T47D (cell line): ENCODE measurements at regions not wholly inside any gene's neighbourhood (a gene's known extent, or its start where the extent isn't known, plus 50 kb on each side); places are given as distances from the start of the nearest gene placed in this dataset.

Source experiments
- DNase-seq, 2 experiments: peaks; one replicate each; pipeline versions ENCODE4 v3.0.0 to v3.0.0-alpha.2; 2011 to 2012; ENCODE audit warnings: low read depth in 1 of 2, low spot score in 1 of 2
- JUND ChIP-seq: IDR thresholded peaks from 2 replicates; pipeline ENCODE4 v1.6.1; 2012; ENCODE audit warnings: low read depth
- in situ Hi-C: cut with HindIII; loops from 2 replicates; pipeline ENCODE4 v1.10.0; 2016; ENCODE audit warnings: low sequenced_read_pairs, low pct_unique_long_range_greater_than_20kb

DNA sequence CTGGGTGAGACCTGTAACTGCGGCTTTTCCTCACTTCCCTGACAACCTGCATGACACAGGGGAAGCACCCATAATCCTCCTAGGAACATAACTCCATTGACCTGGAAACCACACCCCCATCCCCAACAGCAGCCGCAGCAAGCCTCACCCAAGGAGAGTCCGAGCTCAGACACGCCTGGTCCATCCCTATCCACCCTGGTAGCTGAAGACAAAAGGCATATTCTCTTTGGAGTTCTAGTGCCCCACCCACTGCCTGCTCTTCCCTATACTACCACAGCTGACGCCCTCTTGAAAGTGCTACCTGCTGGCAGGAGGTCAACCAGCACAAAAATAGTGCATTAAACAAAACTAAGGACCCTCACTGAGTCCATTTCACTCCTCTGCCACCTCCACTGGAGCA lies 1080.9 kb upstream of the IGFBP7 start:
- in situ Hi-C loops = no loop called here
- no peak for DNase-seq
- no peak for TF ChIP-seq JUND

DNA sequence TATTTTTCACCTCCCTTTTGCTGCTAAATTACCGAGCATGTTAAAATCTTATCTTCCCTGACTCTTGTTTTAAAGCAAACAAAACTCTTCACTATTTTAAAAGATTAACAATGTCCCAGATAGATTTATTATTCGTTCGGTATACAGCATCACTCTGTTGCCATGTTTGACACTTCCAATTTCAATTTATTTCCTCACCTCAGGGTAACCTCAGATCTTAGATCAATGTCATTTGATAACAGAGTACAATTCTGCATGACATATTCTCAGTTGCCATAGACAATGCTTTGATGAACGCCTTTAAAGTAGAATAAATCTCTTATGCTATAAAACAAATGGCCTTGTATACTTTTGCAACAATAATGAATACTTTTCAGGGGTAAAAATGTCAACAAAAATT lies 1078.1 kb upstream of the IGFBP7 start:
- no peak for TF ChIP-seq JUND
- in situ Hi-C loops = no loop called here
- DNase-seq = no peak

DNA sequence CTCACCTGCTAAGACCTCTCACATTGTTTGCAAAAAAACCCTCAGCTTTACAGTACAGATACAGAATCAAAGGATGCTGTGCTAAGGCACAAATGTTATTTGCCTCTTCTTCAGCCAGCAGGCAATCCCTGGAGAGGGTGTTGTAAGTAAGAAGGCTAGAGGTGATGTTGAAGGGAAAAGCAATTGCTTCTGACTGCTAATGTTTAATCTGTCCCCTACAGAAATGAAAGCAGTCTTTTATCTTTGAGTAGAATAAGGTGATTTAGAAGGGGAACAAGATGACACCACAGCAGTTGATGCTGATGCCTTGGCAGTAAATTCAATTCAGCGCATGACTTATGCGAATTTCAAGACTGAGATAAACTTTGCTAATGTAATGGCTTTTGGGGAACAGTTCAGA lies 1064.8 kb upstream of the IGFBP7 start:
- in situ Hi-C loops = no loop called here
- no peak for TF ChIP-seq JUND
- no peak for DNase-seq

DNA sequence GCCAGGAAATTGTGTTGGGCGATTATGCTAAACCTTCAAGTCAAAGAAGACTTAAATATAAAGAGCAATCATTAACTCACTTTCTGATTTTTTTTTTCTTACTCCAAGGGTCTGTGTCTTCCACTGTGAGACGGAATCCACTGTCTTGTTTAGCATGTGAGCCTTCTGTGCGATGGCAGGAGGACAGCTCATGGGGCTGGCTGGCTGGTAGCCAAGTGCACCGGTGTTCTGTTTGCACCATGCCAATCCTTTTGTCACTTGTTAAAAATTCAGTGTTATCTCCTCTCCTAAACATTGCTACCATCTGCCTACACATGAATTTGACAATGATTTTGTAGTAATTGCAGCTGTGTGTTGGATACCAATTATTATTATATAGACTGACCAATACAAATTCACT lies 1056.3 kb upstream of the IGFBP7 start:
- DNase-seq = no peak
- no peak for TF ChIP-seq JUND
- in situ Hi-C loops = no loop called here

DNA sequence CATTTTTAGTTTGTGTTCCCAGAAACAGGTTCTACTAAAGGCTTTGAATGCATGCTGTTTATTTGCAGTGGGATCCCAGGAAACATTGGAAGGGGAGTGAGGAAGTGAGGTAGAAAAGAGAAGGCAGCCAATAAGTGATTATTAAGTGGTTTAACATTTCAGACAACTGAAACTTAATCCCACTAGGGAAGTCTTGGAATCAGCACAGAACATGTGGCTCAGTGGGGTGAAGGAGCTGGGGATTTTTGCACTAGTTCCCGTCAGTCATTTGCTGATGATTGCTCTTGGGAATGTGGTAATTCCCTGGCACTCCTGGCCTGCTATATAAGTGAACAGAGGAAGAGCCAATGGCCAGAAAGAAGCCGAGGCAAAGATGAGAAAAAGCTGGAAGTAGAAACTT lies 1053.0 kb upstream of the IGFBP7 start:
- TF ChIP-seq JUND = no peak
- in situ Hi-C loops = no loop called here
- peak in 1 of 2 experiments; percentile 16 for DNase-seq

DNA sequence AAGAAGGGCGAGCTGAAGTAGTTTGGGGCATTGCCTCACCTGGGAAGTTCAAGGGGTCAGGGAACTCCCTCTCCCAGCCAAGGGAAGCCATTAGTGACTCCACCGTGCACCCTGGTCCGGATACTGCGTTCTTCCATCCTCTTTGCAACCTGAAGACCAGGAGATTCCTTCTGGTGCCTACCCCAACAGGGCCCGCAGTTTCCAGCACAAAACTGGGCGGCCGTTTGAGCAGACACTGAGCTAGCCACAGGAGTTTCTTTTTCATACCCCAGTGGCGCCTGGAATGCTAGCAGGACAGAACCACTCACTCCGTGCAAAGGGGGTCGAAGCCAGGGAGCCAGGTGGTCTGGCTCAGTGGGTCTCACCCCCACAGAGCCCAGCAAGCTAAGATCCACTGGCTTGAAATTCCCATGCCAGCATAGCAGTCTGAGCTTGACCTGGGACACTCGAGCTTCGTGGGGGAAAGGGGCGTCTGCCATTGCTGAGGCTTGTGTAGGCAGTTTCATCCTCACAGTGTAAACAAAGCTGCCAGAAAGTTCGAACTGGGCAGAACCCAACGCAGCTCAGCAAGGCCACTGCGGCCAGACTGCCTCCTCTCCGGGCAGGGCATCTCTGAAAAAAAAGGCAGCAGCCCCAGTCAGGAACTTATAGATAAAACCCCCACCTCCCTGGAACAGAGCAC lies 1039.4 kb upstream of the IGFBP7 start:
- TF ChIP-seq JUND = no peak
- in situ Hi-C loops = no loop called here
- no peak for DNase-seq

DNA sequence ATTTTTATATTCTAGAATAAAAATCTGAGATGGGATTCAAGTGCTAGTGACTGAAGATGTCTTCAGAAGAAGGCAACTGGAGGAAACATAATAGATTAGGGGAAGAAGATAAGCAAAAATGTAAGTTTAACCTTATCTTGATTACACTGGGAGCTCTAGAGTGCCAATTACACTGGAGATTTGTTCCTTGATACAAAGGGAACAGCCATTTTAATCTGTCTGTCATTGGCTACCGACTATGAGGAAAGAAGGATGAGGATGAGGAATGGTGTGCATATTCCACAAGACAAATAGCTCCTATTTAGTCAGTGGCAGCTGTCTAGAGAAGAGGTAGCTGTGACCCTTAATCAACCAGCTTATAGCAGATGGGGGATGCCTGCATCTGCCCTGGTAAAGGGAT lies 1034.5 kb upstream of the IGFBP7 start:
- in situ Hi-C loops = no loop called here
- no peak for DNase-seq
- no peak for TF ChIP-seq JUND

DNA sequence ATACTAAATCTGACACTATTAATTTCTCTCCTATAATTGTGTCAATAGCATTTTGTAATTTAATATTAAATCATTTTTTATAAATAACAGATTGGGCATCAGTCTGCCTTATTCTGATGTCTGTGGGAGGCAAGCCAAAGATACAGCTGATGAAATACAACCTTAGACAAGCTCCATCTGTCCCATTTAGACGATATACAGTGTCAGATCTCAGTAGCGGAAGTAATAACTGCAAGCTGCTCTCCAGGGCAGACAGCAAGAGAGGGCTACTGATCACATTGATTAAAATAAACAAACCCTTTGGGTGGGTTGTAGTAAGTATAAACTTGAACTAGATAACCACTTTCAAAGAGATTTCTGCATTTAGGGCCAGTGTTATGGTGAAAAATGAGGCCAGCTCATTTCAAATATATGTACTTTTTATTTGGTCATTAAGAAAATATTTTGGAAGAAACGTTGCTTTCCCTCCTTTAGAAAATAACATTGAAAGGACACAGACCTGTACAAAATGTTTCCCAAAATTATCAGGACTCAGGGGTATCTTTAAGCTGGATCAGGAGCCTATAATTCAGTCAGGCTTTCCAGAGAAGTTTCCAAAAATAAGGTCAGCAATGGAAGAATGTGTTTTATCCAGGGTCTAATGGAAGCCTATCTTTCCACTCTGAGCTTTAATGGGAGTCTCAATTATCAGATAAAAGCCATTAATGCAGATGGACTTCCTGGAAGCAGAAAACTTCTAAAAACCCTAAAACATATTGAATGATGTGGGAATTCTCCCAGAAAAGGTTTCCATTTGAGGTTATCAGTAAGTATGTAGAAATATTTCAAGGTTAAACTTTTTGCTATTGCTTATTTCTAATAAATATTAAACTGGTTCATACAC lies 1028.8 kb upstream of the IGFBP7 start:
- no peak for DNase-seq
- no peak for TF ChIP-seq JUND
- in situ Hi-C loops = no loop called here

DNA sequence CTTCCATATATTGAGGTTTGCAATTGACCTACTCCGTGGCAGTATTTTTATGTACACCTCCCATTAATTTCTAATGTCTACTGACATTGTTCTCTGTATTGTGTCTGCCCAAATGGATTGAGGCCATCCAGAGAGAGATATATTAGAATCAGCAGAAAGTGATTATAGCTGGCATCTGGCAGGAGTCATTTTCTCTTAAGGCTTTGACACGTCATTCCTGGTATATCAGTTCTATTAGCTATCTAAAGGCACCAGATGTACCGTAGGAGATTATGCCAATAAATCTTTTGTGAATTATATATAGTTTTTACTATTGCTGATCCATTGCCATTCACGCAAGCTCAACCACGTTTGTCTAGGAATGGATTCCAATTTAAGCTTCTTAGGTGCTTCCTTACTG lies 1026.4 kb upstream of the IGFBP7 start:
- no peak for TF ChIP-seq JUND
- DNase-seq = no peak
- in situ Hi-C loops = no loop called here

DNA sequence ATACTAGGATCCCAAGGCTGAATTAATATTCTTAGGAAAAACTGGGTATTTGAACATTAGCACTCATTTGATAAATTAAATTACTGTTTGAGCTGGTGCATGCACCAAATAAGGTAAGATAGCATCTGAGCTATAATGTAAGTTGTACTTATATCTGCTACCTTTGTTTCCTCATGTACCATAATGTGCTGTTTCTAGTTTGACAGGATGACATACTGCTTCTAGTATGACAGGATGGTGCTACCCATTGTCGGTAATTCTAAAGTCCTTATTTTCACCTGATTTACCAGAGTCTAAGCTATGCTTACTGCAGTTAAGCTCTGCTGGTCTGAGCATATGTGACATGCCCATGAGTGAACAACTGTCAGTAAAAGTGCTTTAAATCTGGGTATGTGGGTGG lies 1017.5 kb upstream of the IGFBP7 start:
- TF ChIP-seq JUND = no peak
- in situ Hi-C loops = no loop called here
- no peak for DNase-seq

DNA sequence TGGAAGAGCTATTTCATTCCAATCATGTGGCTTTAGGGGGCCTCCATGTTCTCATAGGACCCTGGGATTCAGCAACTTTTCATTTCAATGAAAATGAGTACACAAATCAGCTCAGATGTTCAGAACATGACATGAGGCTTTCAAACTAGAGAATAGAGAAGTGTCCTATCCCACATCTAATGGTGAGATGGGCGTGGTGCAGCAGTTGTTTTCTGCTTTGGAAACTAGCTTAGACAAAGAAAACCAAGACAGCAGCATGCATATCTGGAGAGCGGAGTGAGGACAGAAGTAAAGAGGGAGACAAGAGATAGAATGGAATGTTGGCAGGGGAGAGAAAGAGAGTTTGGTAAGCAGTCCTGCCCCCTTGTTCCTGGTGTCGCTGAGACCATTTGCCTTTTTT lies 1009.1 kb upstream of the IGFBP7 start:
- in situ Hi-C loops = no loop called here
- no peak for TF ChIP-seq JUND
- no peak for DNase-seq

DNA sequence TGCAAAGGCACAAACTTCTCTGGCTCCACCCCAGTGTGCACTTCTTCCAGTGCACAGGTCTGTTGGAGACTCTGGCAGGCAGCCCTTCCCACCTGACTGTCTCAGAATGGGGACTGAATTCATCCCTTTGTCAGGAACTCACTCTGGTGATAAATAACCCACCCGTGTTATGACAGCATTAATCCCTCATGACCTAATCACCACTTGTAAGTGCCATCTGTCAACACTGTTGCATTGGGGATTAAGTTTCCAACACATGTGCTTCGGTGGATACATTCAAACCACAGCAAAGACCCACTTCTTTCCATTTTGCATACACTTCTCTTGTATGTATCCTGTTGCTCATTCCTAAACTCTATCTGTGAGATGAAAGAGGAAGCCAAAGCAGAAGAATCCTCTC lies 1002.9 kb upstream of the IGFBP7 start:
- TF ChIP-seq JUND = no peak
- no peak for DNase-seq
- in situ Hi-C loops = no loop called here

DNA sequence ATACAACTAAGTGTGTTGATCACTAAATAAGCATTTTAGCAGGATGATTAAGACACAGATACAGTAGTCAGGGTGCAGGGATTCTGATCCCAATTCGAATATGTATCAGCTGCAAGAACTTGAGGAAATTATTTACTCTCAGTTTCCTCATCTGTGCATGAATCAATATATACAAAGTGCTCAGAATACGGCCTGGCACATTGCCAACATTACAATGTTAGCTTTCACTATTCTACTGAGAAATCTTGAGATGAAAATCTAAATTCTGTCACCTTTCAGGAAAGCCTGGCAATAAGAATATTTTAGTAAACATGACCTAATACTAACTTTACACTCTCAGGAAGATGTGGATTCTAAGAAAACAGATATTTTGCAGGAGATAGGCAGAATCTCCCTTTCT lies 1001.6 kb upstream of the IGFBP7 start:
- no peak for TF ChIP-seq JUND
- DNase-seq = peak in 1 of 2 experiments; percentile 3
- in situ Hi-C loops = no loop called here
